ENCODE measurements at regions not wholly inside any gene's neighbourhood (a gene's known extent, or its start where the extent isn't known, plus 50 kb on each side); places are given as distances from the start of the nearest gene placed in this dataset.

DNA sequence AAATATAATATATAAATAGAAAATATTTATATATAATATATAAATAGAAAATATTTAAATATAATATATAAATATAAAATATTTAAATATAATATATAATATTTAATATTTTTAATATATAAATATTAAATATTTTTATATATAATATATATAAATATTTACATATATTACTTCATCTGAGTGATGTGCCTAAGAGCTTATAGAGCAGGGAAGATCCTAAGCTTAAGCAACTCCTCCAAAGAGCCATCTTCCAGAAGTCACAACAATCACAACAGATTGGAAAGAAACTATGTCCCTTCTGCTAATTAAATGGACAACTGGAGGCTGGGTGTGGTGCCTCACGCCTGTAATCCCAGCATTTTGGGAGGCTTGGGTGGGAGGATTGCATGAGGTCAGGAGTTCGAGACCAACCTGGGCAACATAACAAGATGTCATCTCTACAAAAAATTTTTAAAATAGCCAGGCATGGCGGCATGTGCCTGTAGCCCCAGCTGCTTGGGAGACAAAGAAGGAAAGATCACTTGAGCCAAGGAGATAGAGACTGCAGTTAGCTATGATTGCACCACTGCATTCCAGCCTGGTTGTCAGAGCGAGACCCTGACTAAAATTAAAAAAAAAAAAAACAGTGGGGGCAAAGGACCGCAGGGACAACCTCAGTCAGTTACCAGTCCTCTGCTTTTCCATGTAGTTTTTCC is 198.7 kb downstream of the SKIDA1 start:
- DNase-seq (ENCODE audit: low read depth) = no peak

- DNase-seq (ENCODE audit: low read depth) = no peak
These were observed 206.8 kb downstream of the SKIDA1 start for GRCh38 chr10:21318540-21319167.

DNA sequence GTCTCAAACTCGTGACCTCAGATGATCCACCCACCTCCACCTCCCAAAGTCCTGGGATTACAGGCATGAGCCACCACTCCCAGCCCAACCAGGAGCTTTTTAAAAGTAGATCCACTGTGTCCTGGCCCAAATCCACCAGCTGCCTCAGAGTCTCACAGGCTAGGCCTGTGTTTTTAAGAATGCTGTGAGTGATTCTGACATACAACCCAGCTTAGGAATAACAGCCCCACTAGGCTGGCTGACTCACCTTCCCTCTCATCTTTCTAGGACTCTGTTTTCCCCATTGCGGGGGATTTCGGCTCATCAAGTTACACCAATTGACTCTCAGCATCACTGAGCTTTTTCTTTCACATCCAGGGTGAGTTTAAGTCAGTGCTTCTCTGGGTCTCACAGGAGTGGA is 207.6 kb downstream of the SKIDA1 start:
- DNase-seq (ENCODE audit: low read depth) = peak; percentile 94

DNA sequence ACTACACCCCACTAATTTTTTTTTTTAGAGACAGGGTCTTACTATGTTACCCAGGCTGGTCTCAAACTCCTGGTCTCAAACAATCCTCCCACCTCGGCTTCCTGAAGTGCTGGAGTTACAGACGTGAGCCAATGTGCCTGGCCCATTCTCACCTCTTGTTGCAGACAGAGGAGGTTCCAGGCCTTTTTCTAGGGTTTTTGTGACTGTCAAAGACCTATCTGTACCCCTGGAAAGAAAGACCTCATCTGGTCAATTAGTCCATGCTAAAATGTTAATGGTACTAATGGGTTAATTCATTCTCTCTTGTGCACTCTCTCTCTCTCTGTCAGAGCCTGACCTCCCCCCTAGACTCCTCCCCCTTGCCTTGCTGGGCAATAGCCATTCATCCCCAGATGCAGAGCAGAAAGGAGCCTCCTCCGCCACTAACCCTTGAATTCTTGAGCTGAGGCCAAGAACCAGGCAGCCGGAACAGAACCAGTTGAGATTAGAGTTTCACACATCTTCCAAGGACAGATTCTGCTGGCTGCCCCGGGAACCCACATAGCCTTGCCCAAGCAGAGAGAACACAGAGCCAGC is 209.7 kb downstream of the SKIDA1 start:
- DNase-seq (ENCODE audit: low read depth) = peak; percentile 95

DNA sequence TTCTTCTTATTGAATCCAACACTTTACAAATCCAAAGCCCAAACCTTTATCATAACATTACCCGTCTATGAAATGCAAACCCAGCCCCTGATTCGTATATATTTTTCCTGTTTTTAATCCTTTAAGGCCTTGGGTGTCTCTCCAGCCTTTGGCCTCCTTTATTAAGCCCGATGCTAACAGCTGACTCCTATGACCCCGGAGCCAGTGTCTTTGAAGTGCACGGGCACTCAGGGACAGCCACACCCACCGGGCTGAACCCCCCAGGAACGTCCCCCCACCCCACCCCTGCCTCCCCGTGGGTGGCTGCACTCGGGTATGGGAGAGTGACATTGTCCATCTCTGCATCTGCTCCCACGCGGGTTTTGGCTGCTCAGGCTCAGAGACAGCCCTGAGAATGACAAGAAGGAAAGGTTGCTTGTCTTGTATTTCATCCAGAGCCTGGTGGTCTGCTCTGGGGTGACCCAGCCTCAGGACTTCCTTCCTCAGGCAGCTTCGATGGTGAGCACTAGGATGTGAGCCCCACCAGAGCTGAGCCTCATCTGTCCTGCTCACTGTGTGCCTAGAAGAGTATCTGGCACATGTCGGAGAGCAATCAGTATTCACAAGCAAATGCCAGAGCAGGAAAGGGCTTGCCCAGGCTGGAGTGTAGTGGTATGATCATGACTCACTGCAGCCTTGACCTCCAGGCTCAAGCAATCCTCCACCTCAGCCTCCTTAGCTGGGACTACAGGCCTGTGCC is 210.4 kb downstream of the SKIDA1 start:
- DNase-seq (ENCODE audit: low read depth) = peak; percentile 72

GRCh38 chr10:21314111-21314626 is 211.3 kb downstream of the SKIDA1 start:
- DNase-seq (ENCODE audit: low read depth) = no peak

DNA sequence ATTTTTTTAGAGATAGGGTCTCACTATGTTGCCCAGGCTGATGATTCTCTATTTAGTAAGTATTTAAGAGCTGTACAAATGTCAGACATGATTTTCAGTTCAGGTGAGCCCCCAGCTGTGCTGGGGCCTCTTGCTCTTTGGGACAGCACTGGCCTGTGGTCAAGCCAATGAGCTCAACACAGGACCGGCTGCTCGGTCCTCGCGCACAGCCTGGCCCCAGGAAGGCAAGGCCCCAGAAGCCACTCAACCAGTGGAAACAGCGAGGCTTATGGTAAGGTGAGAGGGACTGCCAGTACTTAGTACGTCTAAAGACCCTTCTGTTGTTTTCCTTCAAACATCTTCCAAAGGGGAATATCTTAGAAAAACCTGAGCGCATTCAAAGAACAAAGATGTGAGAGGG is 211.8 kb downstream of the SKIDA1 start:
- DNase-seq (ENCODE audit: low read depth) = no peak

- no peak for DNase-seq (ENCODE audit: low read depth)
These were observed 214.1 kb downstream of the SKIDA1 start for GRCh38 chr10:21311426-21311825.

DNA sequence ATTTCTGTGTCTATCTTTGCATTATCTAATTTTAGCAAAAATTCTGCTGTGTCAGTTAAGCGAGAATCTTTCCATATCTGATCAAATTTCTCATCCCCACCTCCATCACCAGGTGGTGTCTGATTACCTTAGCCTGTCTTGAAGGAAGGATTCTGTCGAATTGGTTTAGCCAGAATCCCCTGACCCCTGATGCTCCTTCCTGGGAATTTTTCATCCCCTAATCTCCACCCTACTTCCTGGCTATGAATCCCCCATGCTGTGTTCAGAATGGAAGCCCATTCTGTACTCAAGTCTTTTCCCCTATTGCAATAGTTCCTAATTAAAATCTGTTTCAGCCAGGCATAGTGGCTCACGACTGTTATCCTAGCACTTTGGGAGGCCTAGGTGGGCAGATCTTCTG is 216.1 kb downstream of the SKIDA1 start:
- no peak for DNase-seq (ENCODE audit: low read depth)

DNA sequence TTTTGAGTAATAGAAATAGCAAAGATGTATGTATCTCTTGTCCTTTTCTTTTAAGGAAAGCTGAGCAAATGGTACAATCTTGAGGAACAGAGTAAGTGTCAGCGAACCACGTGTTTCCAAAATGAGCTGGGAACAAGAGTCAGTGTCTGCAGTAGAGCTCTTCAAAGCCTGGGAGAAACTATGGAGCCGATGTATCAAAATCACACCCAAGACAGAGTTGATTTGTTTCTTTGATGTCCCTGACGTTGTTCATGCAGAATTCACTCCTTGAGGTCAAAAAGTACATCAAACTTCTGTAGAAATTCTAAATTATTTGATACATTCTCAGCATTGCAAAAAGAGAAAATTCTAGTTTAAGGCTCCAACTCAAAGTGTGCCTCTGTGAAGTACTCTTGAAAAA is 216.5 kb downstream of the SKIDA1 start:
- no peak for DNase-seq (ENCODE audit: low read depth)

- no peak for DNase-seq (ENCODE audit: low read depth)
These were observed 217.5 kb downstream of the SKIDA1 start for GRCh38 chr10:21308018-21308417.

DNA sequence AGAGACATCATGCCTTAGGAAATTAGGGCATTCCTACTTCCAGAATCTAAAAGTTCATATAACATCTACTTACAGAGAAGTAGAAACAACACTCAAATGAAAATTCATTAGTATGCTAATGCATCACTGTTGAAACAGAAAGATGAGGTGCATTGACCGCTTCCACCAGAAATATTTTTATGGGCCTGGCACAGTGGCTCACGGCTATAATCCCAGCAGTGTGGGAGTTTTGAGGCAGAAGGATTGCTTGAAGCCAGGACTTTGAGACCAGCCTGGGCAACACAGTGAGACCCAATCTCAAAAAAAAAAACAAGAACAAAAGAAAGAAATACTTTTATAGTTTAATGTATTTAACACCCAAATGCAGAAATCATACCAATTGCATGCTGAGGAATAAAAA is 220.9 kb downstream of the SKIDA1 start:
- no peak for DNase-seq (ENCODE audit: low read depth)

GRCh38 chr10:21304198-21304597 is 221.3 kb downstream of the SKIDA1 start:
- DNase-seq (ENCODE audit: low read depth) = peak; percentile 73

DNA sequence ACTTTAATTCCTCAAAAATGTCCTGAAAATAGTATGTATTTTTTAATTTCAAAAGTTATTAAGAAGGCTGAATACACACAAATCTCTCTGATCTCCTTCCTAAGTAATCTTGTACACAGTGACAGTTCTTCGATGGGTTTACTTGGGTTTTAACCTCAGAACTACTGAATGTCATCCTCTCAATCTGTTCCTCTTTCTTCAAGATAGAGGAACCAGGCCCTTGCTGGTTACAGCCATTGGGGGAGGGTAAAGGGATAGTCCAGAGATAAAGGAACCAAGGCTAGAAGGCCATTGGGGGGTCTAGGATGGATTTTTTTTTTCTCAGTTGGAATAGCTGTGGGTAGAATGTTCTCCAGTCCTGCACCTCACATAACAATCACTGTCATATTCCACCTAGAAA is 224.9 kb downstream of the SKIDA1 start:
- no peak for DNase-seq (ENCODE audit: low read depth)

DNA sequence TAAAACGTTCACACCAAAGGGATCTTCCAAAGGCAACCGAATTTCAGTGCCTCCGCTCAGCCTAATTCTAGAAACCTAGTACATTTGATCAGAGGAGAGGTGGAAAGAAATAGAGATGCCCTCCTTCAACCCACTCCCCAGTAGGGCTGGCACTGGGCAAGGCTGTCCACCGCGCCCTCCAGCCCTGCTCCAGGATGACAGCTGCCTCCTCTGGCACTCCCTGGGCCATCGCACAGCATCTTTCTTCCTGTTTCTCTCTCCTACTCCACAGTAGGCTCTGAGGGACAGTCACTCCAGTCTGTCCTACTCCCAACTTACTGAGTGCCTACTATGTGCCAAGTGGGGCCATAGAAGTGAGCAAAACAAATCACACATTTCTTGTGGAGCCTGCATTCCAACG is 226.2 kb downstream of the SKIDA1 start:
- no peak for DNase-seq (ENCODE audit: low read depth)

- no peak for DNase-seq (ENCODE audit: low read depth)
These were observed 226.8 kb downstream of the SKIDA1 start for GRCh38 chr10:21298701-21299100.

DNA sequence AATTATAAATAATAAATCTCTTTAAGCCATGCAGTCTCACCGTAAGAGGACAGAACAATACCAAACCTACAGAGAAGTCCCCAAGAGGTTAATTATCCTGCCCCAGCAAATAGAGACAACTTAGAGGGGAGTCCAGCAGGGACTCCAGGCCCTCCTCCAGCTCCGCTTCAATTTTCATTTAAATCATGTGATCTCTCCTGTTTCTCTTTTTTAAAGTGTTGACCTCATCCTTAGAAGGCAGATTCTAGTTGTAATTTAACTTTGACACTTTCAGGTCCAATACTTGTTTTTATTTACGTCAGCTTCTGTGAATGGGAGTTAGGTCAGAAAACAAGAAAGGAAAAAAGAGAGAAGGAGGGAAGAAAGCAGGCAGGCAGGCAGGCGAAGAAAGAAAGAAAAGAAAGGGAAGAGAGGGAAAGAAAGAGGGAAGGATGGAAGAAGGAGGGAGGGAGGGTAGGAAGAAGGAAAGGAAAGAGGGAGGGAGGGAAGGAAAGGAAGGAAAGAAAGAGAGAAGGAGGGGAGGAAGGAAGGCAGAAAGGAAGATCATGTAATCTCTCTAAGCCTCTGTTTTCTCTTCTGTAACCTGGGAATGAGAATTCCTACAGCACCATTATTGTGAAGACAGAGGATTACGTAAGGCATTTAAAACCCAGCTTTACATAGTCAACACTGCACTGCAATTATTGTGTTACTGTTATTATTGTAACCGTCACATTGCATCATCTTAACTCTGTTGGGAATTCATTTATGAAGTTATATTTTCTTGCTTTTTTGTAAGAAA is 227.7 kb downstream of the SKIDA1 start:
- DNase-seq (ENCODE audit: low read depth) = peak; percentile 30

- no peak for DNase-seq (ENCODE audit: low read depth)
These were observed 228.7 kb downstream of the SKIDA1 start for GRCh38 chr10:21296575-21297355.

DNA sequence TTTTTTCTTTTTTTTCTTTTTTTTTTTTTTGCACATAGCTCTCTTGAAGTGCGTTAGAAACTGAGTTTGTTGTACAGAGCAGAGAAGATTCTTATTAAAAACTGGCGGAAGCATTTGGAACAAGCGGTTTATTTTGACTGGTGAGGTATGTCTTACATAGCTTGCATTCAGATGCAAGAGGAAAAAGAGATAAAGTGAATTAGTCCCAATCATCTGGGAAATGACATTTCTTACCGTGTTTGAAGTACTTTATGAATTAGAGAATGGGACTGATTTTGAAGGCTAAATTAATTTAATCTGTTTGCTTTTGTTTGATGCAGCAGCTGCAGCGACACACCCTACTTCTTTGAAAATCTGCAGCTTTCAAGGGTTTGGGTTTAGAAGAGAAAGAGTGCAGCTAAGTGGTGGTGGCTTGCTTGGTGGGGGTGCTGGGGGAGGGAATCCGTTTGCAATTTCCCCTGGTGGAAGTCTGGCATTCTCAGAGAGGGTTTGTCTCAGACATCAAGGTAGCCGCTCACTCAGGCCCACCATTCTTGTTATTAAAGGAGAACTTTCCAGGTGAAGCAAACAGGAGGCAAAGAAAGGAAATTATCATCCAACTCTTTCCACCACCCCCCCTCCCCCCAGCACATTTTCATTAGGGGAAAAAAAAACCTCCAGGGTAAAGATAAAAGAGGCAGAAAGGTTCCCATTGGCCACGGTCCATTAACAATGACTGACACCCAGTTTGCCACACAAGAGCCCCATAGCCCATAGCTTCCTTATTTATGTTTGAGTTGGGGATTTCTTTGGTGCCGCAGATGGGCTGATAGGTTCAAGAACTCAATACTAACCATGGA is 231.7 kb downstream of the SKIDA1 start:
- DNase-seq (ENCODE audit: low read depth) = peak; percentile 53
